ENCODE measurements at regions not wholly inside any gene's neighbourhood (a gene's known extent, or its start where the extent isn't known, plus 50 kb on each side); places are given as distances from the start of the nearest gene placed in this dataset.

DNA sequence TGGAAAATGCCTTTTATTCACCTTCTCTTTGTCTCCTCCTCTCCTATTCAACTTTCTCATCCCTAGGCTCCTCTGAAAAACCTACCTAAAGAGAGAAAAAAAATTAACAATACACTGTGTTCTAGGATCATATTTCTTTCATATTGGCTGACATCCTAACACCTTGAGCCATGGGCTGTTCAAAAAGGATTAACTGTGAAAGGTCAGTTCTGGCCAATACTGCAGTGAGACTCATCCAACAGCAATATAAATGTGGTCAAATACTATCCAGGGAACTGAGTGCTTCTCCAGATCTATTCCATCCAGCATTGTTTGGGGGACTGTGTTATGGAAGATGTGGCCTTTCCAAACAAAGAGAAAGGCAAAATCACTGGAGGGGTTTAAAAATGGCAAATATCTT is 131.1 kb upstream of the MOCS2 start:
- peaks cover 9% of the 10 kb centered on the region for H3K4me1 ChIP-seq (ENCODE audit: control insufficient read depth, extremely low read depth, insufficient read depth, low read length)
- peaks cover 0 to 27% of the 10 kb centered on the region in 2 experiments for H3K36me3 ChIP-seq (ENCODE audit: control insufficient read depth in 2 of 2, extremely low read depth in 1 of 2, insufficient read depth in 2 of 2, low read length in 2 of 2)
- no peak overlapping the region for H3K9ac ChIP-seq (ENCODE audit: control insufficient read depth, extremely low read depth, insufficient read depth, low read length)
- H3K27me3 ChIP-seq (ENCODE audit: control insufficient read depth, extremely low read depth, insufficient read depth, low read length): no peaks in the 10 kb centered on the region
- no peak overlapping the region for H3K27ac ChIP-seq (ENCODE audit: control insufficient read depth, insufficient read depth, low read length)
- TF ChIP-seq EZH2 (IDR thresholded peaks at IDR 0.05; ENCODE audit: low read length): no peak
- TF ChIP-seq, protein P1, sequence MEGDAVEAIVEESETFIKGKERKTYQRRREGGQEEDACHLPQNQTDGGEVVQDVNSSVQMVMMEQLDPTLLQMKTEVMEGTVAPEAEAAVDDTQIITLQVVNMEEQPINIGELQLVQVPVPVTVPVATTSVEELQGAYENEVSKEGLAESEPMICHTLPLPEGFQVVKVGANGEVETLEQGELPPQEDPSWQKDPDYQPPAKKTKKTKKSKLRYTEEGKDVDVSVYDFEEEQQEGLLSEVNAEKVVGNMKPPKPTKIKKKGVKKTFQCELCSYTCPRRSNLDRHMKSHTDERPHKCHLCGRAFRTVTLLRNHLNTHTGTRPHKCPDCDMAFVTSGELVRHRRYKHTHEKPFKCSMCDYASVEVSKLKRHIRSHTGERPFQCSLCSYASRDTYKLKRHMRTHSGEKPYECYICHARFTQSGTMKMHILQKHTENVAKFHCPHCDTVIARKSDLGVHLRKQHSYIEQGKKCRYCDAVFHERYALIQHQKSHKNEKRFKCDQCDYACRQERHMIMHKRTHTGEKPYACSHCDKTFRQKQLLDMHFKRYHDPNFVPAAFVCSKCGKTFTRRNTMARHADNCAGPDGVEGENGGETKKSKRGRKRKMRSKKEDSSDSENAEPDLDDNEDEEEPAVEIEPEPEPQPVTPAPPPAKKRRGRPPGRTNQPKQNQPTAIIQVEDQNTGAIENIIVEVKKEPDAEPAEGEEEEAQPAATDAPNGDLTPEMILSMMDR (optimal IDR thresholded peaks at IDR 0.05 in 1 of 3, IDR thresholded peaks at IDR 0.05 in 1 of 3, conservative IDR thresholded peaks at IDR 0.05 in 1 of 3; ENCODE audit: extremely low read depth in 1 of 3, insufficient read depth in 2 of 3, low read length in 3 of 3): no peak
- H3K4me3 ChIP-seq (ENCODE audit: control insufficient read depth in 2 of 3, extremely low read depth in 1 of 3, insufficient read depth in 2 of 3, low read depth in 1 of 3, low read length in 3 of 3): no peak overlapping the region
- dilution Hi-C loops (cut with MboI; ENCODE audit: extremely low pct_ligation_motif_present, low sequenced_read_pairs): no loop called here
- H2AFZ ChIP-seq (ENCODE audit: control insufficient read depth, low read length): no peak overlapping the region
- H3K9me1 ChIP-seq (ENCODE audit: control insufficient read depth, extremely low read depth, insufficient read depth, low read length): no peaks in the 10 kb centered on the region
- FAIRE-seq (no peak), DNase-seq (ENCODE audit: low read depth, low spot score) (no peak)
- no peaks in the 10 kb centered on the region for H3K79me2 ChIP-seq (ENCODE audit: control insufficient read depth, insufficient read depth, low read length)
- no peaks in the 10 kb centered on the region for H4K20me1 ChIP-seq (ENCODE audit: control insufficient read depth, extremely low read depth, insufficient read depth, low read length)
- no peaks in the 10 kb centered on the region for H3K9me3 ChIP-seq (ENCODE audit: control insufficient read depth, low read depth, low read length)
- no peak overlapping the region for H3K4me2 ChIP-seq (ENCODE audit: control insufficient read depth, extremely low read depth, insufficient read depth, low read depth, low read length)

DNA sequence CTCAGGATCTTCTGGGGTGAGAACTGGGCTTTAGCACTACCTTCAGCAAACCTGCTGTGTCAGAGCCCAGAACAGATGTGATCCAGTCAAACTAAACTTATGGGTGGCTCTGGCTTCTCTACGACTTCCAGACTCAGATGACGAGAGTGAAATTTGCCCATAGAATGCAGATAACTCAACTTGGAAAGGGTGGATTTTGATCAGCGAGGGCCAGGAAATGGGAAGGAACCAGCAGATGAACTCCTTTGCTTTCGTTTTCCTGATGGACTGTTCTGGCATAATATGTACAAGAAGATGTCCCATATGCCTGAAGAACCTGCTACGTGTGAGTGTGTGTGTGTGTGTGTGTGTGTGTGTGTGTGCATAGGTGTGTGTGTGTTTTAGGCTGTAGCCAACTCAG is 132.0 kb upstream of the MOCS2 start:
- dilution Hi-C loops (cut with MboI; ENCODE audit: extremely low pct_ligation_motif_present, low sequenced_read_pairs): no loop called here
- no peak for FAIRE-seq
- no peak overlapping the region for H3K4me2 ChIP-seq (ENCODE audit: control insufficient read depth, extremely low read depth, insufficient read depth, low read depth, low read length)
- no peak for DNase-seq (ENCODE audit: low read depth, low spot score)
- no peaks in the 10 kb centered on the region for H3K9me1 ChIP-seq (ENCODE audit: control insufficient read depth, extremely low read depth, insufficient read depth, low read length)
- no peaks in the 10 kb centered on the region for H3K27me3 ChIP-seq (ENCODE audit: control insufficient read depth, extremely low read depth, insufficient read depth, low read length)
- no peak overlapping the region for H3K9ac ChIP-seq (ENCODE audit: control insufficient read depth, extremely low read depth, insufficient read depth, low read length)
- H3K27ac ChIP-seq (ENCODE audit: control insufficient read depth, insufficient read depth, low read length): no peak overlapping the region
- TF ChIP-seq, protein P1 (optimal IDR thresholded peaks at IDR 0.05 in 1 of 3, IDR thresholded peaks at IDR 0.05 in 1 of 3, conservative IDR thresholded peaks at IDR 0.05 in 1 of 3; ENCODE audit: extremely low read depth in 1 of 3, insufficient read depth in 2 of 3, low read length in 3 of 3): no peak
- TF ChIP-seq EZH2 (IDR thresholded peaks at IDR 0.05; ENCODE audit: low read length): no peak
- no peaks in the 10 kb centered on the region for H3K79me2 ChIP-seq (ENCODE audit: control insufficient read depth, insufficient read depth, low read length)
- peaks cover 0 to 25% of the 10 kb centered on the region in 2 experiments for H3K36me3 ChIP-seq (ENCODE audit: control insufficient read depth in 2 of 2, extremely low read depth in 1 of 2, insufficient read depth in 2 of 2, low read length in 2 of 2)
- H3K4me3 ChIP-seq (ENCODE audit: control insufficient read depth in 2 of 3, extremely low read depth in 1 of 3, insufficient read depth in 2 of 3, low read depth in 1 of 3, low read length in 3 of 3): no peak overlapping the region
- H4K20me1 ChIP-seq (ENCODE audit: control insufficient read depth, extremely low read depth, insufficient read depth, low read length): no peaks in the 10 kb centered on the region
- H3K4me1 ChIP-seq (ENCODE audit: control insufficient read depth, extremely low read depth, insufficient read depth, low read length): peaks cover 18% of the 10 kb centered on the region
- H2AFZ ChIP-seq (ENCODE audit: control insufficient read depth, low read length): no peak overlapping the region
- H3K9me3 ChIP-seq (ENCODE audit: control insufficient read depth, low read depth, low read length): no peaks in the 10 kb centered on the region

All from keratinocyte (primary cell).